Thymus (tissue), 11 donors: ENCODE measurements at regions not wholly inside any gene's neighbourhood (a gene's known extent, or its start where the extent isn't known, plus 50 kb on each side); places are given as distances from the start of the nearest gene placed in this dataset.

ENCODE experiments used
- DNase-seq, 9 donors: peaks; one replicate each; pipeline ENCODE4 v3.0.0-alpha.2; 2013; ENCODE audit warnings: low spot score in 9 of 9, low read depth in 6 of 9, missing footprints in 1 of 9
- H3K27ac ChIP-seq, 2 donors: one replicate each; pipeline ENCODE4 v1.5.1; 2013; ENCODE audit warnings: control low read depth in 1 of 2, low read depth in 1 of 2, low read length in 1 of 2, mild to moderate bottlenecking in 1 of 2, moderate library complexity in 1 of 2
- H3K27me3 ChIP-seq, 2 donors: one replicate each; pipeline ENCODE4 v1.5.1; 2013; ENCODE audit warnings: low read length in 1 of 2; ENCODE audit not compliant: control insufficient read depth in 2 of 2, insufficient read depth in 1 of 2
- H3K36me3 ChIP-seq, 2 donors: one replicate each; pipeline ENCODE4 v1.5.1; 2013; ENCODE audit warnings: low read length in 1 of 2, mild to moderate bottlenecking in 1 of 2, moderate library complexity in 1 of 2; ENCODE audit not compliant: control insufficient read depth in 2 of 2, insufficient read depth in 2 of 2
- H3K4me1 ChIP-seq, 2 donors: one replicate each; pipeline ENCODE4 v1.5.1; 2013; ENCODE audit warnings: low read length in 2 of 2; ENCODE audit not compliant: control insufficient read depth in 2 of 2, insufficient read depth in 2 of 2
- H3K4me3 ChIP-seq, 2 donors: one replicate each; pipeline ENCODE4 v1.5.1; 2013; ENCODE audit warnings: low read length in 2 of 2, control low read depth in 1 of 2, mild to moderate bottlenecking in 1 of 2
- H3K9me3 ChIP-seq, 2 donors: one replicate each; pipeline ENCODE4 v1.5.1; 2013; ENCODE audit warnings: low read length in 1 of 2, mild to moderate bottlenecking in 1 of 2; ENCODE audit not compliant: control insufficient read depth in 2 of 2, insufficient read depth in 1 of 2
- WGBS: extraction: QIAGEN DNeasy Blood & Tissue Kit; methylation state at CpG from one replicate; pipeline ENCODE4 v1.1.7; 2013; 5-methylcytosine and 5-hydroxymethylcytosine counted together
- donor health status: healthy.

DNA sequence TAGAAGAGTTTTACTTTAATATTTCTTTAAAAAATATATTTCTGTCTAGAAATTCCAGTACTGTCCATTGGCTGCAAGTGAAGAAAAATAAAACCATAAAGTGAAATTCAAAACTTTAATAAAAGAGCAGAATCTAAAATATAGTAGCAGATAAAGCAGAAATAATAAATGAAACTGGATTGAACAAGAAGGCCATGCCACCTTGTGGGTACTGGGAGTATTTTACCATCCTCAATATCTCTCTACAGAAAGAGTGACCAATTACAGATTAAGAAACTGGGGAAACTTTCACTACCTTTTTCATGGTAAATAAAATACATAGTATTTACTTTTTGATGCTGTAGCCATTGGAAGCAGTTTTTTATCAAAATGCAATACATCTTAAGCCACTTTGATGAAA lies 220.5 kb downstream of the BCAT1 start:
- no peaks in the 10 kb centered on the region for H3K4me1 ChIP-seq
- no peak overlapping the region for H3K4me3 ChIP-seq
- no peaks in the 10 kb centered on the region for H3K36me3 ChIP-seq
- H3K27ac ChIP-seq: no peak overlapping the region
- DNase-seq: peak in 1 of 9 donors; percentile 18
- no peaks in the 10 kb centered on the region for H3K27me3 ChIP-seq
- H3K9me3 ChIP-seq: no peaks in the 10 kb centered on the region

DNA sequence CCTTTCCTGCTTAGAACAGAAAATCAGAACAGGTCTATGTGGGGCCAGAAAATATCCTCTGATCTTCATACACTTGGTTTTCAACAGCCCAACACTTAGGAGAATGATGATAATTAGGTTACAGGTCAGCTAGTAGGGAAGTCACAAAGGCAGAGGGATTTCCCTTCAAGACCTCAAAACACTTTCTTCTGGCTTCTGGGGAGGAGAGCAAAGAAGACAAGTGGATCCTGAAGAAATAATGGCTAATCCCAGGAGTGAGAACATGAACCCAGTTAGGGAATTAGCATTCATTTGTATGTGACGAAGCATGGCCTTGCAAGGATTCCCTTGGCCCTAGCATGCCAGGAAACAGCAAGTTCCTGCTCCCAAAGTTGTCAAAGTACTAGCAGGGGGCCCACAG lies 223.3 kb downstream of the BCAT1 start:
- Histone ChIP-seq H3K9me3 (no peaks in the 10 kb centered on the region), H3K27me3 (no peaks in the 10 kb centered on the region), H3K27ac (no peak overlapping the region), H3K36me3 (no peaks in the 10 kb centered on the region), H3K4me1 (no peaks in the 10 kb centered on the region), H3K4me3 (no peak overlapping the region)
- WGBS: 41% methylated on average over 1 of the region's 1 CpG
- DNase-seq: no peak

DNA sequence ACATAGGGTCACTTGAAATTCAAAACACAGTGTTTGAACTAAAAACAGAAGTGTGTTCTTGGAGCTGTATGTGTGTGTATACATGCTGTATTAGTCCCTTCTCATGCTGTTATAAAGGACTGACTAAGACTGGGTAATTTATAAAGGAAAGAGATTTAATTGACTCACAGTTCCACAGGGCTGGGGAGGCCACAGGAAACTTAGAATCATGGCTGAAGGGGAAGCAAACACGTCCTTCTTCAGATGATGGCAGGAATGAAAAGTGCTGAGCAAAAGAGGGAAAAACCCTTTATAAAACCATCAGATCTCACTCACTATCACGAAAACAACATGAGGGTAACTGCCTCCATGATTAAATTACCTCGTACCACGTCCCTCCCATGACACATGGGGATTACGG lies 224.1 kb downstream of the BCAT1 start:
- 92% methylated on average over 5 of the region's 5 CpGs for WGBS
- no peak overlapping the region for H3K4me3 ChIP-seq

DNA sequence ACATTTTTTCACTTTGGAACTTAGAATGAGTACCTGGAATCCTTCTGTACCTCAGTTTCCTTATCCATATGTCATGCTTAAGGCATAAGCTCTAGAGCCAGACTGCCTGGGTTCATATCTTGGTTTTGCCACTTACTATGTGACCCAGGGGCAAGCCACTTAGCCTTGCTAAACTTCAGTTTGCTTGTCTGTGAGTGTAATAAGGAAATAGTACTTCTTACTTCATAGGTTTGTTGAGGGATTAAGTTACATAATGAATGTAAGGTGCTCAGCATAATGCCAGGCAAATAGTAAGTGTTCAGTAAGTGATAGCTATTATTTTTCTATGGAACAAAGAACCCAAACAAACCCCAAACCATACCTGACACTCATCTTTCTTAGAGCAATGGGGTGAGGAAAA lies 225.1 kb downstream of the BCAT1 start:
- Histone ChIP-seq H3K27ac (no peak overlapping the region), H3K4me1 (no peaks in the 10 kb centered on the region), H3K36me3 (no peaks in the 10 kb centered on the region), H3K27me3 (no peaks in the 10 kb centered on the region), H3K9me3 (no peaks in the 10 kb centered on the region), H3K4me3 (no peak overlapping the region)
- DNase-seq: no peak

More for the DNA sequence above, 224.1 kb downstream of the BCAT1 start:
- DNase-seq: no peak
- Histone ChIP-seq H3K36me3 (no peaks in the 10 kb centered on the region), H3K4me1 (no peaks in the 10 kb centered on the region), H3K9me3 (no peaks in the 10 kb centered on the region), H3K27ac (no peak overlapping the region), H3K27me3 (no peaks in the 10 kb centered on the region)

DNA sequence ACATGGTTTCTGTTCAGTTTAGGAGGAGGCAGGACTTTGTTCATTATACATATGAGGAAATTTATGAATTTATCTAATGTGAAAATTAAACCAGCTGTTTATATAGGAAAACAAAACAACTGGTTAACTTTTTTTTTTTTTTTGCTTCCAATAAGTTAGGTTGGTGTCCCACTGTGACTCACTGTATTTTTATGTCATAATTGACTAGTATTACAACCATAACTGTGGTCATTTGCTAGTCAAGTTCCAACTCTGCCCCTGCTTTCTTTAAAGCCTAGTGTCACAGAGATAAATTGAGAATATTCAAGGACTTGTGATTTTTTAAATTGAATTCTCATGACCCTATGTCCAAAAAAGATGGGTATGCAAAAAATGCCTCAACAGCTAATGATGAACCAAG lies 227.7 kb downstream of the BCAT1 start:
- no peak overlapping the region for H3K4me3 ChIP-seq
- DNase-seq: no peak
- H3K36me3 ChIP-seq: no peaks in the 10 kb centered on the region
- H3K27me3 ChIP-seq: no peaks in the 10 kb centered on the region
- no peaks in the 10 kb centered on the region for H3K9me3 ChIP-seq
- H3K4me1 ChIP-seq: no peaks in the 10 kb centered on the region
- H3K27ac ChIP-seq: no peak overlapping the region

DNA sequence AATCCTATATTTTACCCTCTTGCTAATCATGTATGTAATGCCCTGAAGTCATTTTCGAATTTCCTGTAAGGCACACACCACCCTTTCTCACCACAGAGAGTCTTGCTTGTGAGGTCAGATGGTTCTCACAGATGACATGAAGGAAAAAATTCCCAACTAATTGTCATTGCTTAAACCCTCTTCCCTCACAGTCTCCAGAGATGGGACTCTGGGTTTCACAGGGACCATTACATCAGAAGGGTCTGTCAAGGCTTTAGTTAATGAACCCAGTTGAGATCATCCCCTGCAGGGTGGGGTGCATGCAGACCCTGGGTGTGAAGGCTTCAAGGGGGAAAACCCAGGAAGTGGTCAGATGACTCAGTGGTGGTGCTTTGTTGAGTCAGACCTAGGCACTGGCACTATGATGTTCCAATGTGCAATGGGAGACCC lies 229.6 kb downstream of the BCAT1 start:
- WGBS: 95% methylated on average over 1 of the region's 1 CpG
- Histone ChIP-seq H3K9me3 (no peaks in the 10 kb centered on the region), H3K27ac (no peak overlapping the region), H3K4me3 (no peak overlapping the region), H3K27me3 (no peaks in the 10 kb centered on the region), H3K4me1 (no peaks in the 10 kb centered on the region), H3K36me3 (no peaks in the 10 kb centered on the region)
- DNase-seq: no peak

DNA sequence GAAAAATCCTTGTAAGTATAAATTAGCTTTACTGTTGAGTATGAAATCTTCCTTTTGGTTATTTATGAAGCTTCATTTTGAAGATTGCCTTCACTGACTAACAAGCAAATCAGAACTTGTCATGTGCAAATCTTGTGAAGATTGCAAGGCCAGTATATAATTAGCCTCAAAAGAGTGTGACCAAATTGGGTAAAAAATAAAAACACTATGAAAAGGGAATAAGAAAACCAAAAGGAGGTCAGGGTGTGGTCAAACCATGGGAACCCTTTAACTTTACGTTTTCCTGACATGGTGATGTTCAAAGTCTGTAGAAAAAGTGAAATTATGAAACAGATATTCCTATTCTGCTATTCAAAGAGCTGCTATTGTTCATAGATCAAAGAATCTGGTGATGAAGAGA lies 230.3 kb downstream of the BCAT1 start:
- Histone ChIP-seq H3K9me3 (no peaks in the 10 kb centered on the region), H3K27ac (no peak overlapping the region), H3K27me3 (no peaks in the 10 kb centered on the region), H3K36me3 (no peaks in the 10 kb centered on the region), H3K4me3 (no peak overlapping the region), H3K4me1 (no peaks in the 10 kb centered on the region)
- DNase-seq: no peak
- 0% methylated on average over 1 of the region's 1 CpG for WGBS

DNA sequence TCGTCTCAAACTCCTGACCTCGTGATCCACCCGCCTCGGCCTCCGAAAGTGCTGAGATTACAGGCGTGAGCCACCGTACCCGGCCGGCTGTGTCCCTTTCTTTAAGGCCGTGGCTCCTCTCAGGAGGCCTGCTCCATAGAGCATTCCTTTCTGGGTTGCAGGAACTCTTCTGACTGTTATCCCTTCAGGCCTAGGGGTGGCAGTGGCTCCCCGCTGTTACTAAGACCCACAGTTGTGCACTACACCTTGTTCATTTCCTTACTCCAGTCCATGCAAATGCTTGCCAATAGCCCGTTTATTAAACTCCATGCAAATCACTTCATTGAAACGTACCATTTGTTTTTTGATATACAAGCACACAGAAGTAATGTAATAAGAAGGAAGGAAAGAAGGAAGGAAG lies 234.7 kb downstream of the BCAT1 start:
- Histone ChIP-seq H3K27me3 (no peaks in the 10 kb centered on the region), H3K4me3 (no peak overlapping the region), H3K9me3 (no peaks in the 10 kb centered on the region), H3K27ac (no peak overlapping the region), H3K36me3 (no peaks in the 10 kb centered on the region), H3K4me1 (no peaks in the 10 kb centered on the region)
- DNase-seq: no peak
- WGBS: 94% methylated on average over 13 of the region's 13 CpGs

DNA sequence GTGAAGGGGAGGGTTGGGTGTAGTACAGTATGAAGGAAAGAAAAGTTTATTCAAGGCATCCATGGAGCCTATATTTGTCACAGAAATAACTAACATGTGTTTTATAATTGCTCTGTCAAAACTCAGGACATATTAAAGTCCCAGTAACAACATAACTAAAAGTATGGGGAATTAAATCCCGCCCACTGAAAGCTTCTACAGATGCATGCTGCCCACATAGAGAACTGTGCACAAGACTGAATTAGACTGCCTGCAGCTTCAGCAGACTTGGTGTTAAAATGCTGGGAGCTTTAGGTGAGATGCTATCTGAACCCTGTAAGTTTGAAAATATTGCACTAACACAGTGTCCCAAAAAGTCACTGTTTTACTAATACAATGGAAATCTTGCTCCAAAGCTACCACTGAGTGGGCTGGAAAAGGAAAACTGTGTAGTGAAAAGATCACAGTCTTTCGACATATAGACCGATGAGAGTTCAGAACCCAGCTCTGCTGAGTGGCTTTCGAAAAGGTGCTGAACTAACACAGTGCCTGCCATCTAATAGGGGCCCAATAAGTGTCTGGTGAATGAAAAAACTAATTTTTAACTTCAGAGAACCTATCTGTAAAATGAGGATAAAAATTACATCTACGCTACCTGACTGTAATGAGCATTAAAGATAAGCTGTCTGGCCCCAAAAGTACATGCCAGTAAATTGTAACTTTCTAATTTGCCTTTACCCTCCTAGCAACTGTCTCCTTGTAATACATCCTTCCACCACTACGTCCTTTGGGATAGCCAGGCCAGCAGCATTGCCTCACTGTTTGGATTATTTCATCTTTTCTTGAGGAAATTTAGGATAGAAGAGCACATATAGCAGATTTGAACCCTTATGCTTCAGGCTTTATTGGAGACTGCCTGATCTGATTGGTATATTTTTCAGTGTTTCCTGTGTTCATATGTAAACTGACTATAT lies 237.6 kb downstream of the BCAT1 start:
- H3K4me1 ChIP-seq: no peaks in the 10 kb centered on the region
- H3K36me3 ChIP-seq: no peaks in the 10 kb centered on the region
- no peak overlapping the region for H3K4me3 ChIP-seq
- no peak for DNase-seq
- no peaks in the 10 kb centered on the region for H3K27me3 ChIP-seq
- no peak overlapping the region for H3K27ac ChIP-seq
- no peaks in the 10 kb centered on the region for H3K9me3 ChIP-seq
- 95% methylated on average over 6 of the region's 6 CpGs for WGBS
